ENCODE measurements at regions not wholly inside any gene's neighbourhood (a gene's known extent, or its start where the extent isn't known, plus 50 kb on each side); places are given as distances from the start of the nearest gene placed in this dataset.
"Not testable (repeated sequence)": the region's sequence is repeated elsewhere in the genome, so short reads cannot be mapped to it uniquely, and the experiment has no call there.

GRCh38 chr5:44953078-44953477 lies 144.3 kb downstream of the MRPS30 start:
- no peak overlapping the region for H3K27ac ChIP-seq
- H3K27me3 ChIP-seq = no peaks in the 10 kb centered on the region
- no peaks in the 10 kb centered on the region for H3K9me3 ChIP-seq (replicated peaks in 1 of 11)
- no peaks in the 10 kb centered on the region for H3K4me1 ChIP-seq
- no peak overlapping the region for H3K9ac ChIP-seq
- H3K4me2 ChIP-seq = no peak overlapping the region
- no peak for TF ChIP-seq Cebpa-rat (IDR thresholded peaks at IDR 0.05)
- H4K20me1 ChIP-seq = no peaks in the 10 kb centered on the region
- no peak overlapping the region for H3K4me3 ChIP-seq
- no peaks in the 10 kb centered on the region for H3K36me3 ChIP-seq

- not testable (repeated sequence) for H3K27me3 ChIP-seq, H3K36me3 ChIP-seq, H4K20me1 ChIP-seq, H3K4me1 ChIP-seq, H3K9ac ChIP-seq, H3K27ac ChIP-seq, H3K4me3 ChIP-seq, H3K4me2 ChIP-seq
- H3K9me3 ChIP-seq (replicated peaks in 1 of 11) = peaks cover 5 to 13% (median 8%) of the 10 kb centered on the region in 11 experiments; a peak in 15 of 22 replicates
These were observed 150.3 kb downstream of the MRPS30 start for GRCh38 chr5:44958943-44959454.

DNA sequence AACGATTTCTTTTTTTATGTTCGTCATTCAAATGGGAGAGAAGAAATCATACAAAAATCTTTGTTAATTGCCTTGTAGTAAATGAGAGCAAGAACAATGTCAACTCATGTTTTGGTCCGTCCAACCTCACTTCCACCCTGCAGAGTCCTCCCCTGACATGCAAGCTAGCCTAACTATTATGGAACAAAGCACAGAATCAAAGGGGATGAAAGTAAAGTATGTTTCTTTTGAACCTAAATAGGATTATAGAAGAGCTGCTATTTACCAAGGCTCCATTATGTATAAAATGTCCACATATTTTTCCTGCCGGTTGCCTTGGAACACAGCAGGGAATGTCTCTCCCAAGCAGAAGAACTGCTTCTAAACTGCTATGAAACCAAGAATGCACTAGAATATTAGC lies 161.1 kb downstream of the MRPS30 start:
- no peak for TF ChIP-seq Cebpa-rat (IDR thresholded peaks at IDR 0.05)
- Histone ChIP-seq H3K4me1 (no peaks in the 10 kb centered on the region), H3K9ac (no peak overlapping the region), H3K27ac (no peak overlapping the region), H3K36me3 (no peaks in the 10 kb centered on the region), H3K27me3 (no peaks in the 10 kb centered on the region), H3K4me2 (no peak overlapping the region), H4K20me1 (no peaks in the 10 kb centered on the region), H3K9me3 (replicated peaks in 1 of 11) (peaks cover 4 to 8% (median 6%) of the 10 kb centered on the region in 11 experiments; a peak in 20 of 22 replicates), H3K4me3 (no peak overlapping the region)

- H3K4me2 ChIP-seq, H3K9ac ChIP-seq, H3K27ac ChIP-seq, H3K4me3 ChIP-seq, H3K36me3 ChIP-seq, H3K27me3 ChIP-seq, H3K4me1 ChIP-seq, H4K20me1 ChIP-seq: not testable (repeated sequence)
- peaks cover 7 to 20% (median 15%) of the 10 kb centered on the region in 11 experiments; a peak in 20 of 22 replicates for H3K9me3 ChIP-seq (replicated peaks in 1 of 11)
These were observed 162.2 kb downstream of the MRPS30 start for GRCh38 chr5:44970963-44971362.

GRCh38 chr5:44974813-44975212 lies 166.1 kb downstream of the MRPS30 start:
- TF ChIP-seq Cebpa-rat (IDR thresholded peaks at IDR 0.05) = no peak
- H4K20me1 ChIP-seq = no peaks in the 10 kb centered on the region
- H3K9ac ChIP-seq = no peak overlapping the region
- H3K9me3 ChIP-seq (replicated peaks in 1 of 11) = peaks cover 7 to 20% (median 15%) of the 10 kb centered on the region in 11 experiments; a peak in 20 of 22 replicates
- H3K27me3 ChIP-seq = no peaks in the 10 kb centered on the region
- H3K27ac ChIP-seq = no peak overlapping the region
- no peak overlapping the region for H3K4me2 ChIP-seq
- H3K4me3 ChIP-seq = no peak overlapping the region
- H3K4me1 ChIP-seq = no peaks in the 10 kb centered on the region
- no peaks in the 10 kb centered on the region for H3K36me3 ChIP-seq

DNA sequence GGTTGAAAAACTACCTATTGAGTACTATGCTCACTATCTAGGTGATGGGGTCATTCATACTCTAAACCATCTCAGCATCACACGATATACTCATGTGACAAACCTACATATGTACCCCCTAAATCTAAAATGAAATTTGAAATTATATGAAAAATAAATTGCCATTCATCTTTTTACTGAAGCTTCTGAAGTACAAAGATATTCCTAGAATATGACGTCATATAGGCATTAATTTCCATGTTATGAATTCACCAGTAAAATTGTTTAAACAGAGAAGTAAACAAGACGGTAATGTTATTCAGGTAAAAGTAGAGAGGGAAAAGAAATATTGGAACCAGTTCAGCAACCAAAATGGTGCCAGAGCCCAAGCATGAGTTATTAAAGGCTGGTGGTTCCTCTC lies 173.0 kb downstream of the MRPS30 start:
- H3K9me3 ChIP-seq (replicated peaks in 1 of 11) = peaks cover 41 to 58% (median 43%) of the 10 kb centered on the region in 11 experiments
- no peak overlapping the region for H3K4me3 ChIP-seq
- no peaks in the 10 kb centered on the region for H3K4me1 ChIP-seq
- H4K20me1 ChIP-seq = no peaks in the 10 kb centered on the region
- no peak overlapping the region for H3K27ac ChIP-seq
- no peak overlapping the region for H3K4me2 ChIP-seq
- no peaks in the 10 kb centered on the region for H3K27me3 ChIP-seq
- no peak for TF ChIP-seq Cebpa-rat (IDR thresholded peaks at IDR 0.05)
- H3K9ac ChIP-seq = no peak overlapping the region
- no peaks in the 10 kb centered on the region for H3K36me3 ChIP-seq

DNA sequence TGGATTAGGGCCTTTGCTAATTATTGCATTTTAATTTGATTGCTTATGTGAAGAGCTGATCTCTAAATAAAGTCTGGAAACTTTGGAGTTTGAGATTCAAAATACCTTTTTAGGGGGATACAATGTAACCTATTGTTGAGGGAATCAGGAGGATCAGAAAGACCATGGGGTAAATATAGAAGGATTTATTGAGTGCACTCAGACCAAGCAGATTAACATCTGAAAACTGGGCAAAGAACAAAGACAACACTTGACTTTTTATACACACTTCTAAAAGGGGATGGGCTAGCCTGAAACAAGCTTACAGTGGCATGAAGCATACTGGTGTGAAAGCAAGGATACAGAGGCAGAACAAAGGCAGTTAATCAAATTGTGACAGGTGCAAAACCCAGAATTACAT lies 174.3 kb downstream of the MRPS30 start:
- H3K36me3 ChIP-seq = no peaks in the 10 kb centered on the region
- no peak overlapping the region for H3K4me3 ChIP-seq
- no peak for TF ChIP-seq Cebpa-rat (IDR thresholded peaks at IDR 0.05)
- H3K9me3 ChIP-seq (replicated peaks in 1 of 11) = peaks cover 42 to 65% (median 48%) of the 10 kb centered on the region in 11 experiments
- H3K9ac ChIP-seq = no peak overlapping the region
- no peaks in the 10 kb centered on the region for H3K4me1 ChIP-seq
- no peaks in the 10 kb centered on the region for H4K20me1 ChIP-seq
- H3K27me3 ChIP-seq = no peaks in the 10 kb centered on the region
- H3K4me2 ChIP-seq = no peak overlapping the region
- no peak overlapping the region for H3K27ac ChIP-seq

DNA sequence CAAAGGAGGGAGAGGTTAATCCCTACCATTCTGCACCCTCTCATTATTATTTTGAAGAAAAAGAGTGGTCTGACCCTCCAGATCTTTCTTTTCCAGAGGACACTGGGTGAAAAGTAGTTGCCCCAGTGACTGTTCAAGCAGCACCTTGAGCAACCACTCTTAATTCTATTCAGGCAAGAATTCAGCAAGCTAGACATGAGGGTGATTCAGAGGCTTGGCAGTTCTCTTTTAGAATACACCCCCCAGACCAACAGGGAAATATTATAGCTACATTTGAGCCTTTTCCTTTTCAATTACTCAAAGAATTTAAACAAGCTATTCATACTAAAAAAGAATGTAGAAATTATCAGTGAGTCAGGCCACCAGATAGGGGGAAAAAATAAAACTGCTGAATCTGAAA lies 178.3 kb downstream of the MRPS30 start:
- H3K4me3 ChIP-seq = no peak overlapping the region
- H3K4me2 ChIP-seq = no peak overlapping the region
- H4K20me1 ChIP-seq = no peaks in the 10 kb centered on the region
- no peaks in the 10 kb centered on the region for H3K4me1 ChIP-seq
- TF ChIP-seq Cebpa-rat (IDR thresholded peaks at IDR 0.05) = no peak
- no peaks in the 10 kb centered on the region for H3K27me3 ChIP-seq
- no peaks in the 10 kb centered on the region for H3K36me3 ChIP-seq
- no peak overlapping the region for H3K9ac ChIP-seq
- H3K9me3 ChIP-seq (replicated peaks in 1 of 11) = peaks cover 56 to 75% (median 63%) of the 10 kb centered on the region in 11 experiments
- H3K27ac ChIP-seq = no peak overlapping the region

GRCh38 chr5:44991693-44992092 lies 182.9 kb downstream of the MRPS30 start:
- Histone ChIP-seq H3K9ac (no peak overlapping the region), H3K4me3 (no peak overlapping the region), H3K4me1 (no peaks in the 10 kb centered on the region), H3K27me3 (no peaks in the 10 kb centered on the region), H3K4me2 (no peak overlapping the region), H3K27ac (no peak overlapping the region), H3K36me3 (no peaks in the 10 kb centered on the region), H4K20me1 (no peaks in the 10 kb centered on the region), H3K9me3 (replicated peaks in 1 of 11) (peaks cover 25 to 41% (median 33%) of the 10 kb centered on the region in 11 experiments)
- TF ChIP-seq Cebpa-rat (IDR thresholded peaks at IDR 0.05) = no peak

DNA sequence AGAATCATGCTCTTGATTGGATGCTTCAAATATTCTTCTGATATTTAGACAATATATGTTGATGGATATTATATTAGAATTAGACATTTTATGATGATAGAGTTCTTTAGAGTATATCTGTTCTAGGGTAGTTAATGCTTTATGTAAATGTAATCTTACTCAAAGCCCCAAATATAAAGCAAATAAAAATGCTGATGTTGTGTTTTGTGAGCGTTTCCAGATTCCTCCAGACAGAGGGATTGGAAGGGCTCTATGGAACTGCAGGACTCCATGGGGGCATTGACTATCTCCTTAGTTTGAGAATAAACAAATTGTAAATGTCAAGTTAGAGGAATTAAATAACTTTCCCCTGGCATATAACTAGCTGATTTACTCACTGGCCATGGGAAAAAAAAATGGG lies 184.5 kb downstream of the MRPS30 start:
- Histone ChIP-seq H3K36me3 (no peaks in the 10 kb centered on the region), H3K27me3 (no peaks in the 10 kb centered on the region), H3K4me2 (no peak overlapping the region), H3K9ac (no peak overlapping the region), H3K4me3 (no peak overlapping the region), H3K27ac (no peak overlapping the region), H3K4me1 (peaks cover 9 to 15% (median 11%) of the 10 kb centered on the region in 10 experiments), H3K9me3 (replicated peaks in 1 of 11) (peaks cover 23 to 35% (median 26%) of the 10 kb centered on the region in 11 experiments), H4K20me1 (no peaks in the 10 kb centered on the region)
- no peak for TF ChIP-seq Cebpa-rat (IDR thresholded peaks at IDR 0.05)
